NCI-H2171 treated with DMSO at 0.1 percent for 48 hours (cell line): ENCODE measurements at regions not wholly inside any gene's neighbourhood (a gene's known extent, or its start where the extent isn't known, plus 50 kb on each side); places are given as distances from the start of the nearest gene placed in this dataset.
"Not testable (repeated sequence)": the region's sequence is repeated elsewhere in the genome, so short reads cannot be mapped to it uniquely, and the experiment has no call there.

Experiments
- DNase-seq: peaks from one replicate; lab custom pipeline; 2025; lab: John Stamatoyannopoulos, UW

GRCh38 chr2:39929531-39929930 is 150.5 kb upstream of the THUMPD2 start:
- no peak for DNase-seq

GRCh38 chr2:39925312-39925711 is 146.3 kb upstream of the THUMPD2 start:
- DNase-seq = no peak

GRCh38 chr2:39923455-39923854 is 144.4 kb upstream of the THUMPD2 start:
- DNase-seq = no peak

- DNase-seq = no peak
Measured at GRCh38 chr2:39922679-39923405, 143.8 kb upstream of the THUMPD2 start.

GRCh38 chr2:39920307-39920801 is 141.3 kb upstream of the THUMPD2 start:
- no peak for DNase-seq

- no peak for DNase-seq
Measured at GRCh38 chr2:39919511-39920306, 140.7 kb upstream of the THUMPD2 start.

- no peak for DNase-seq
Measured at GRCh38 chr2:39918886-39919285, 139.8 kb upstream of the THUMPD2 start.

GRCh38 chr2:39917371-39917770 is 138.3 kb upstream of the THUMPD2 start:
- DNase-seq = not testable (repeated sequence)

- no peak for DNase-seq
Measured at GRCh38 chr2:39914949-39915348, 135.9 kb upstream of the THUMPD2 start.

GRCh38 chr2:39913648-39914461 is 134.8 kb upstream of the THUMPD2 start:
- peak; percentile 56 for DNase-seq

- no peak for DNase-seq
Measured at GRCh38 chr2:39902103-39902502, 123.0 kb upstream of the THUMPD2 start.

- DNase-seq = no peak
Measured at GRCh38 chr2:39898934-39899333, 119.9 kb upstream of the THUMPD2 start.

- no peak for DNase-seq
Measured at GRCh38 chr2:39897273-39897672, 118.2 kb upstream of the THUMPD2 start.

GRCh38 chr2:39894082-39894481 is 115.0 kb upstream of the THUMPD2 start:
- no peak for DNase-seq

- no peak for DNase-seq
Measured at GRCh38 chr2:39893616-39894015, 114.6 kb upstream of the THUMPD2 start.

GRCh38 chr2:39881948-39882347 is 102.9 kb upstream of the THUMPD2 start:
- DNase-seq = no peak

GRCh38 chr2:39881494-39881893 is 102.4 kb upstream of the THUMPD2 start:
- no peak for DNase-seq

- not testable (repeated sequence) for DNase-seq
Measured at GRCh38 chr2:39879001-39879400, 99.9 kb upstream of the THUMPD2 start.

GRCh38 chr2:39875914-39876267 is 96.8 kb upstream of the THUMPD2 start:
- DNase-seq = no peak

- no peak for DNase-seq
Measured at GRCh38 chr2:39875182-39875913, 96.3 kb upstream of the THUMPD2 start.

- DNase-seq = no peak
Measured at GRCh38 chr2:39874236-39874635, 95.2 kb upstream of the THUMPD2 start.

- no peak for DNase-seq
Measured at GRCh38 chr2:39873586-39873985, 94.5 kb upstream of the THUMPD2 start.
